ENCODE measurements at regions not wholly inside any gene's neighbourhood (a gene's known extent, or its start where the extent isn't known, plus 50 kb on each side); places are given as distances from the start of the nearest gene placed in this dataset.

- TF ChIP-seq, protein P1, sequence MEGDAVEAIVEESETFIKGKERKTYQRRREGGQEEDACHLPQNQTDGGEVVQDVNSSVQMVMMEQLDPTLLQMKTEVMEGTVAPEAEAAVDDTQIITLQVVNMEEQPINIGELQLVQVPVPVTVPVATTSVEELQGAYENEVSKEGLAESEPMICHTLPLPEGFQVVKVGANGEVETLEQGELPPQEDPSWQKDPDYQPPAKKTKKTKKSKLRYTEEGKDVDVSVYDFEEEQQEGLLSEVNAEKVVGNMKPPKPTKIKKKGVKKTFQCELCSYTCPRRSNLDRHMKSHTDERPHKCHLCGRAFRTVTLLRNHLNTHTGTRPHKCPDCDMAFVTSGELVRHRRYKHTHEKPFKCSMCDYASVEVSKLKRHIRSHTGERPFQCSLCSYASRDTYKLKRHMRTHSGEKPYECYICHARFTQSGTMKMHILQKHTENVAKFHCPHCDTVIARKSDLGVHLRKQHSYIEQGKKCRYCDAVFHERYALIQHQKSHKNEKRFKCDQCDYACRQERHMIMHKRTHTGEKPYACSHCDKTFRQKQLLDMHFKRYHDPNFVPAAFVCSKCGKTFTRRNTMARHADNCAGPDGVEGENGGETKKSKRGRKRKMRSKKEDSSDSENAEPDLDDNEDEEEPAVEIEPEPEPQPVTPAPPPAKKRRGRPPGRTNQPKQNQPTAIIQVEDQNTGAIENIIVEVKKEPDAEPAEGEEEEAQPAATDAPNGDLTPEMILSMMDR (IDR thresholded peaks at IDR 0.05; ENCODE audit: low read length) = no peak
- TF ChIP-seq EZH2 (IDR thresholded peaks at IDR 0.05; ENCODE audit: borderline replicate concordance, low read length) = no peak
These were observed 427.9 kb upstream of the CELF2 start for GRCh38 chr10:10589540-10590303.
